B cell (primary cell): ENCODE measurements at regions not wholly inside any gene's neighbourhood (a gene's known extent, or its start where the extent isn't known, plus 50 kb on each side); places are given as distances from the start of the nearest gene placed in this dataset.

Experiments used
- ATAC-seq: fragments of 200-7000 bp; cut with Tn5 transposase; one replicate; pipeline ENCODE4 v1.10.0; 2021; ENCODE audit warnings: low read depth, mild to moderate bottlenecking, moderate number of reproducible peaks, moderate library complexity
- CTCF ChIA-PET: fragments of 350-600 bp; sonication (Branson Sonifier 250); formaldehyde crosslinking; loops from one replicate; lab custom pipeline; 2021; ENCODE audit warnings: antibody characterized with exemption, inconsistent platforms; lab: Charles Lee
- POLR2A ChIA-PET: fragments of 350-600 bp; sonication (Branson Sonifier 250); formaldehyde crosslinking; loops from one replicate; lab custom pipeline; 2021; ENCODE audit warnings: antibody characterized with exemption; lab: Charles Lee
- DNase-seq: peaks from one replicate; pipeline ENCODE4 v3.0.0; 2013
- H2AFZ ChIP-seq: 2 replicates; pipeline ENCODE4 v1.6.1; 2012; ENCODE audit warnings: mild to moderate bottlenecking, low read depth, low read length; ENCODE audit not compliant: insufficient read depth, poor library complexity, severe bottlenecking
- H3K27ac ChIP-seq, 2 donors: 1 replicate in 1 of 2; 2 replicates in 1 of 2; pipeline ENCODE4 v1.5.1; 2012 to 2013; ENCODE audit warnings: low read length in 2 of 2, mild to moderate bottlenecking in 2 of 2, moderate library complexity in 1 of 2
- H3K27me3 ChIP-seq, 4 experiments: fragments of 200-600 bp in 1 of 4; sonication (generic) in 1 of 4; replicated peaks in 1 of 4; 1 replicate in 2 of 4; 2 replicates in 2 of 4; pipeline versions ENCODE4 v1.6.1 to v1.7.0; 2013 to 2016; ENCODE audit warnings: low read length in 3 of 4, mild to moderate bottlenecking in 2 of 4, mixed read lengths in 1 of 4, moderate library complexity in 1 of 4; ENCODE audit not compliant: insufficient read depth in 4 of 4, control insufficient read depth in 3 of 4; ENCODE audit errors: control extremely low read depth in 1 of 4
- H3K36me3 ChIP-seq, 2 experiments: replicated peaks in 1 of 2; 1 replicate in 1 of 2; 2 replicates in 1 of 2; pipeline versions ENCODE4 v1.6.1 to v1.7.1; 2013; ENCODE audit warnings: low read length in 1 of 2; ENCODE audit not compliant: insufficient read depth in 2 of 2, control insufficient read depth in 1 of 2; ENCODE audit errors: control extremely low read depth in 1 of 2, extremely low read depth in 1 of 2
- H3K4me1 ChIP-seq, 2 donors: fragments of 200-600 bp in 1 of 2; sonication (generic) in 1 of 2; 1 replicate in 1 of 2; 2 replicates in 1 of 2; pipeline versions ENCODE4 v1.5.1 to v1.6.1; 2013 to 2017; ENCODE audit warnings: low read length in 2 of 2; ENCODE audit not compliant: control insufficient read depth in 2 of 2, insufficient read depth in 2 of 2
- H3K4me2 ChIP-seq: replicated peaks from 2 replicates; pipeline ENCODE3; 2012; ENCODE audit warnings: mild to moderate bottlenecking, low read depth, low read length; ENCODE audit not compliant: poor library complexity, severe bottlenecking
- H3K4me3 ChIP-seq, 5 experiments: fragments of 200-600 bp in 1 of 5; sonication (generic) in 1 of 5; 1 replicate in 3 of 5; 2 replicates in 2 of 5; pipeline versions ENCODE4 v1.5.1 to v1.7.0; 2011 to 2016; ENCODE audit warnings: low read length in 4 of 5, mild to moderate bottlenecking in 4 of 5, low read depth in 2 of 5, control low read depth in 1 of 5, moderate library complexity in 1 of 5; ENCODE audit not compliant: insufficient read depth in 1 of 5; ENCODE audit errors: control extremely low read depth in 1 of 5, extremely low read depth in 1 of 5
- H3K79me2 ChIP-seq: fragments of 200-600 bp; sonication (generic); one replicate; pipeline ENCODE4 v1.6.0; 2016; ENCODE audit warnings: low read length; ENCODE audit not compliant: control insufficient read depth, insufficient read depth
- H3K9ac ChIP-seq: fragments of 200-600 bp; sonication (generic); 2 replicates; pipeline ENCODE4 v1.6.1; 2017; ENCODE audit warnings: mild to moderate bottlenecking, low read length, moderate library complexity
- H3K9me3 ChIP-seq, 3 donors: one replicate each; pipeline versions ENCODE4 v1.6.1 to v1.7.1; 2013; ENCODE audit warnings: low read length in 2 of 3; ENCODE audit not compliant: control insufficient read depth in 2 of 3, insufficient read depth in 1 of 3; ENCODE audit errors: control extremely low read depth in 1 of 3
- H4K20me1 ChIP-seq: 2 replicates; pipeline ENCODE4 v1.6.0; 2012; ENCODE audit warnings: mild to moderate bottlenecking, low read length; ENCODE audit not compliant: insufficient read depth, control insufficient read depth, poor library complexity, severe bottlenecking
- H3K27ac Mint-ChIP-seq: one replicate; pipeline ENCODE4 v1.8.0; 2021; ENCODE audit warnings: mixed read lengths
- H3K27me3 Mint-ChIP-seq: one replicate; pipeline ENCODE4 v1.8.0; 2021; ENCODE audit warnings: mixed read lengths
- H3K4me1 Mint-ChIP-seq: one replicate; pipeline ENCODE4 v1.8.0; 2021; ENCODE audit warnings: mixed read lengths
- H3K4me3 Mint-ChIP-seq: one replicate; pipeline ENCODE4 v1.8.0; 2021; ENCODE audit warnings: mixed read lengths
- H3K9me3 Mint-ChIP-seq: one replicate; pipeline ENCODE4 v1.8.0; 2022; ENCODE audit warnings: mixed read lengths; ENCODE audit not compliant: insufficient read depth
- EZH2 ChIP-seq: IDR thresholded peaks from 2 replicates; pipeline ENCODE4 v1.6.1; 2012; ENCODE audit warnings: borderline replicate concordance, low read depth, mild to moderate bottlenecking, moderate library complexity, low read length; ENCODE audit not compliant: insufficient read depth, poor library complexity, severe bottlenecking
- WGBS: methylation state at CpG from one replicate; pipeline ENCODE4 v1.1.5; 2013; ENCODE audit warnings: missing lambda C conversion rate; ENCODE audit not compliant: insufficient coverage; 5-methylcytosine and 5-hydroxymethylcytosine counted together
- intact Hi-C: fragments of 100-400 bp; cut with micrococcal nuclease; formaldehyde crosslinking; loops from one replicate; pipeline ENCODE4 v1.10.0; 2022
- TF ChIP-seq, protein P1 (sequence below): fragments of 200-600 bp; IDR thresholded peaks from one replicate; pipeline ENCODE4 v1.8.0; 2022; ENCODE audit warnings: antibody characterized with exemption, mild to moderate bottlenecking

DNA sequence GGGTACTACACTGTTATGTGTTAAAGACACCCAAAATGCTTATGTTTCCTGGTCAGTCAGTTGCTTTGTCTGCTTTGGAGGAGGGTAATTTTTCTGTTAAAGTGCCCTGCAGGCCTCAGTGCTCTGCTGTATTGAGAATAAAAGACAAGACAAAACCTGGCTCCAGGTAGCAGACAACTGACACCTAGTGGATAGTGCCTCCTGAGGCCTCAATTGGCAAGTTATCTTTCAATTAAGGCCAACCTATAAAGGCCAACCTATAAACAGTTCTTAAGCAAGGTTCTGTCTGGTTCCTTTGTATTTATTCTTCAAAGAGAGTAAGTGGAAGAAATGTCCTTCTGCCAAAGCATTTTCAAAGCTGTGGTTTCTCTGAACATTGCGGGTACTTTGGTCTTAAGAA is 773.8 kb downstream of the MECOM start:
- Mint-ChIP-seq H3K9me3 (no peaks in the 10 kb centered on the region), H3K4me1 (no peaks in the 10 kb centered on the region), H3K4me3 (no peak overlapping the region), H3K27me3 (no peaks in the 10 kb centered on the region), H3K27ac (no peak overlapping the region)
- ChIA-PET CTCF (no interaction called here), POLR2A (no interaction called here)
- Histone ChIP-seq H3K9me3 (no peaks in the 10 kb centered on the region), H2AFZ (no peak overlapping the region), H3K4me1 (no peaks in the 10 kb centered on the region), H3K4me3 (no peak overlapping the region), H3K4me2 (no peak overlapping the region), H3K79me2 (no peaks in the 10 kb centered on the region), H3K27me3 (no peaks in the 10 kb centered on the region), H3K27ac (no peak overlapping the region), H3K9ac (no peak overlapping the region), H3K36me3 (no peaks in the 10 kb centered on the region), H4K20me1 (no peaks in the 10 kb centered on the region)
- DNase-seq (no peak), ATAC-seq (no peak)
- no CpG with 5 or more reads among the region's 1 CpG for WGBS
- intact Hi-C loops, result no loop called here
- TF ChIP-seq EZH2, result no peak

DNA sequence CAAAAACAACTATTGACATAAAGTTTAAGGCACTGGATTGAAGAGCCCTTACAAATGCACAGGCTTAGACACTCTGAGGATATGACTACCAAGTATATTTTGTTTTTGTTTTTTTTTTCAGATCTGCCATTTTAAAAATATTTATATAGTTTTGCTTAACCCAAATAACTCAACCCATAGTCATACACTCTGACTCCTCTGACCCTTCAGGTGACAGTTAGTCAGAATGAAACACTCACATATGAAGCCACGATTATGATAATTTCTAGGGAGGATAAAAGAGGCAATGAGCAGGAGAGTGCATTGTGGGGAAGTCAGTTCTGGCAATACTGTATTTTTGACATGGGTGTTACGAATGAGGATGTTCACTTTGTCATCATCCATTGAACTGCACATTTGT is 774.7 kb downstream of the MECOM start:
- DNase-seq (no peak), ATAC-seq (no peak)
- no peak overlapping the region for H2AFZ ChIP-seq
- H3K4me2 ChIP-seq, result no peak overlapping the region
- no peak overlapping the region for H3K4me3 ChIP-seq
- H3K4me1 Mint-ChIP-seq, result no peaks in the 10 kb centered on the region
- H3K4me3 Mint-ChIP-seq, result no peak overlapping the region
- H3K9ac ChIP-seq, result no peak overlapping the region
- no peaks in the 10 kb centered on the region for H3K79me2 ChIP-seq
- CTCF ChIA-PET, result no interaction called here
- H4K20me1 ChIP-seq, result no peaks in the 10 kb centered on the region
- intact Hi-C loops, result no loop called here
- no peaks in the 10 kb centered on the region for H3K36me3 ChIP-seq
- H3K9me3 ChIP-seq, result no peaks in the 10 kb centered on the region
- no peaks in the 10 kb centered on the region for H3K4me1 ChIP-seq
- no peaks in the 10 kb centered on the region for H3K9me3 Mint-ChIP-seq
- TF ChIP-seq, protein P1, sequence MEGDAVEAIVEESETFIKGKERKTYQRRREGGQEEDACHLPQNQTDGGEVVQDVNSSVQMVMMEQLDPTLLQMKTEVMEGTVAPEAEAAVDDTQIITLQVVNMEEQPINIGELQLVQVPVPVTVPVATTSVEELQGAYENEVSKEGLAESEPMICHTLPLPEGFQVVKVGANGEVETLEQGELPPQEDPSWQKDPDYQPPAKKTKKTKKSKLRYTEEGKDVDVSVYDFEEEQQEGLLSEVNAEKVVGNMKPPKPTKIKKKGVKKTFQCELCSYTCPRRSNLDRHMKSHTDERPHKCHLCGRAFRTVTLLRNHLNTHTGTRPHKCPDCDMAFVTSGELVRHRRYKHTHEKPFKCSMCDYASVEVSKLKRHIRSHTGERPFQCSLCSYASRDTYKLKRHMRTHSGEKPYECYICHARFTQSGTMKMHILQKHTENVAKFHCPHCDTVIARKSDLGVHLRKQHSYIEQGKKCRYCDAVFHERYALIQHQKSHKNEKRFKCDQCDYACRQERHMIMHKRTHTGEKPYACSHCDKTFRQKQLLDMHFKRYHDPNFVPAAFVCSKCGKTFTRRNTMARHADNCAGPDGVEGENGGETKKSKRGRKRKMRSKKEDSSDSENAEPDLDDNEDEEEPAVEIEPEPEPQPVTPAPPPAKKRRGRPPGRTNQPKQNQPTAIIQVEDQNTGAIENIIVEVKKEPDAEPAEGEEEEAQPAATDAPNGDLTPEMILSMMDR, result no peak
- no peak for TF ChIP-seq EZH2
- H3K27ac Mint-ChIP-seq, result no peak overlapping the region
- no peaks in the 10 kb centered on the region for H3K27me3 Mint-ChIP-seq
- POLR2A ChIA-PET, result no interaction called here
- no peaks in the 10 kb centered on the region for H3K27me3 ChIP-seq
- 67% methylated on average over 1 of the region's 2 CpGs for WGBS
- no peak overlapping the region for H3K27ac ChIP-seq
